H1 (cell line): ENCODE measurements at regions not wholly inside any gene's neighbourhood (a gene's known extent, or its start where the extent isn't known, plus 50 kb on each side); places are given as distances from the start of the nearest gene placed in this dataset.

Source experiments
- CTCF ChIA-PET: fragments of 300-600 bp; sonication (Branson Sonifier 250); formaldehyde crosslinking; loops from one replicate; lab custom pipeline; 2021; ENCODE audit not compliant: partially characterized antibody; lab: Charles Lee
- POLR2A ChIA-PET: fragments of 300-600 bp; sonication (Branson Sonifier 250); formaldehyde crosslinking; loops from one replicate; lab custom pipeline; 2021; ENCODE audit warnings: inconsistent platforms; ENCODE audit not compliant: partially characterized antibody; lab: Charles Lee
- DNase-seq, 2 experiments: peaks; one replicate each; pipeline versions ENCODE4 v3.0.0 to v3.0.0-alpha.2; 2010 to 2022; ENCODE audit warnings: low spot score in 2 of 2, low read depth in 1 of 2, mixed read lengths in 1 of 2
- FAIRE-seq: peaks from 2 replicates; lab custom pipeline; 2011; peaks lifted over from hg19 to GRCh38; lab: Jason Lieb, UNC
- H2AFZ ChIP-seq: 2 replicates; pipeline ENCODE4 v1.8.1; 2012; ENCODE audit warnings: low read length, inconsistent platforms
- H2AK5ac ChIP-seq: 2 replicates; pipeline ENCODE4 v1.6.1; 2013; ENCODE audit warnings: low read depth, low read length
- H2BK120ac ChIP-seq: replicated peaks from 2 replicates; pipeline ENCODE3; 2013; ENCODE audit warnings: low read depth, low read length, inconsistent platforms
- H2BK12ac ChIP-seq: 2 replicates; pipeline ENCODE4 v1.6.1; 2013; ENCODE audit warnings: low read depth, low read length
- H2BK15ac ChIP-seq: 2 replicates; pipeline ENCODE4 v1.6.1; 2013; ENCODE audit warnings: low read length
- H2BK20ac ChIP-seq: 2 replicates; pipeline ENCODE4 v1.6.1; 2013; ENCODE audit warnings: low read length
- H2BK5ac ChIP-seq: 2 replicates; pipeline ENCODE4 v1.6.1; 2013; ENCODE audit warnings: low read depth, low read length
- H3K14ac ChIP-seq: 2 replicates; pipeline ENCODE4 v1.6.1; 2013; ENCODE audit warnings: inconsistent platforms; ENCODE audit not compliant: insufficient read length
- H3K18ac ChIP-seq: 2 replicates; pipeline ENCODE4 v1.6.1; 2013; ENCODE audit warnings: low read length; ENCODE audit errors: extremely low read depth
- H3K23ac ChIP-seq: 2 replicates; pipeline ENCODE4 v1.6.1; 2013; ENCODE audit warnings: inconsistent platforms; ENCODE audit not compliant: insufficient read length
- H3K23me2 ChIP-seq: 2 replicates; pipeline ENCODE4 v1.6.1; 2013; ENCODE audit warnings: low read depth, low read length
- H3K27ac ChIP-seq: 2 replicates; pipeline ENCODE4 v1.6.1; 2011; ENCODE audit warnings: low read depth, low read length, inconsistent platforms
- H3K27me3 ChIP-seq, 4 experiments: replicated peaks in 1 of 4; 1 replicate in 1 of 4; 2 replicates in 3 of 4; pipeline versions ENCODE4 v1.6.1 to v1.8.1; 2011 to 2013; ENCODE audit warnings: low read length in 3 of 4, mild to moderate bottlenecking in 3 of 4, inconsistent platforms in 2 of 4, mixed read lengths in 2 of 4, moderate library complexity in 1 of 4; ENCODE audit not compliant: control insufficient read depth in 3 of 4, insufficient read depth in 3 of 4; ENCODE audit errors: extremely low read depth in 1 of 4
- H3K36me3 ChIP-seq, 4 experiments: 2 replicates each; pipeline versions ENCODE4 v1.6.1 to v1.8.1; 2011 to 2013; ENCODE audit warnings: mild to moderate bottlenecking in 4 of 4, low read length in 3 of 4, moderate library complexity in 2 of 4, control low read depth in 1 of 4, inconsistent platforms in 1 of 4; ENCODE audit not compliant: insufficient read depth in 4 of 4, control insufficient read depth in 2 of 4
- H3K4ac ChIP-seq: replicated peaks from 2 replicates; pipeline ENCODE3; 2013; ENCODE audit warnings: low read length, low read depth, mixed read lengths, inconsistent platforms; ENCODE audit not compliant: insufficient read length
- H3K4me1 ChIP-seq, 4 experiments: replicated peaks in 1 of 4; 1 replicate in 1 of 4; 2 replicates in 3 of 4; pipeline versions ENCODE4 v1.6.1 to v1.8.1; 2011 to 2013; ENCODE audit warnings: low read length in 3 of 4, inconsistent platforms in 2 of 4, mixed read lengths in 1 of 4; ENCODE audit not compliant: insufficient read depth in 4 of 4, control insufficient read depth in 3 of 4
- H3K4me2 ChIP-seq, 2 experiments: 2 replicates each; pipeline versions ENCODE4 v1.6.1 to v1.8.1; 2011 to 2013; ENCODE audit warnings: low read depth in 2 of 2, low read length in 2 of 2, control low read depth in 1 of 2, inconsistent platforms in 1 of 2, mild to moderate bottlenecking in 1 of 2; ENCODE audit not compliant: insufficient read depth in 1 of 2
- H3K4me3 ChIP-seq, 4 experiments: fragments of 200-600, 300-600 bp in 1 of 4; sonication (generic), shearing (Covaris generic), sonication (Bioruptor Twin) in 1 of 4; 2 replicates each; pipeline versions ENCODE4 v1.5.1 to v1.8.1; 2011 to 2016; ENCODE audit warnings: low read length in 4 of 4, low read depth in 3 of 4, control low read depth in 2 of 4, inconsistent platforms in 2 of 4, mild to moderate bottlenecking in 2 of 4, mixed read lengths in 1 of 4, moderate library complexity in 1 of 4; ENCODE audit not compliant: insufficient read depth in 2 of 4; ENCODE audit errors: extremely low read depth in 1 of 4
- H3K56ac ChIP-seq: replicated peaks from 2 replicates; pipeline ENCODE3; 2013; ENCODE audit warnings: low read depth, mild to moderate bottlenecking, mixed read lengths, low read length, inconsistent platforms; ENCODE audit not compliant: insufficient read length
- H3K79me1 ChIP-seq: 2 replicates; pipeline ENCODE4 v1.6.1; 2013; ENCODE audit warnings: low read depth, low read length, control low read depth
- H3K79me2 ChIP-seq, 2 experiments: 2 replicates each; pipeline versions ENCODE4 v1.6.1 to v1.8.1; 2012 to 2013; ENCODE audit warnings: low read length in 2 of 2, mild to moderate bottlenecking in 2 of 2, inconsistent platforms in 1 of 2; ENCODE audit not compliant: insufficient read depth in 2 of 2, control insufficient read depth in 1 of 2
- H3K9ac ChIP-seq, 4 experiments: replicated peaks in 1 of 4; 1 replicate in 1 of 4; 2 replicates in 3 of 4; pipeline versions ENCODE4 v1.6.1 to v1.8.1; 2011 to 2013; ENCODE audit warnings: low read depth in 3 of 4, low read length in 3 of 4, control low read depth in 2 of 4, mild to moderate bottlenecking in 2 of 4, moderate library complexity in 2 of 4, inconsistent platforms in 1 of 4; ENCODE audit errors: extremely low read depth in 1 of 4
- H3K9me3 ChIP-seq, 2 experiments: 2 replicates each; pipeline versions ENCODE4 v1.6.1 to v1.8.1; 2012 to 2013; ENCODE audit warnings: mild to moderate bottlenecking in 2 of 2, moderate library complexity in 2 of 2, control low read depth in 1 of 2, inconsistent platforms in 1 of 2, low read depth in 1 of 2, low read length in 1 of 2, mixed read lengths in 1 of 2; ENCODE audit not compliant: insufficient read depth in 2 of 2
- H4K20me1 ChIP-seq, 2 experiments: replicated peaks in 1 of 2; 2 replicates each; pipeline versions ENCODE3 to v1.8.1; 2011 to 2013; ENCODE audit warnings: inconsistent platforms in 2 of 2, low read length in 2 of 2, mild to moderate bottlenecking in 1 of 2; ENCODE audit not compliant: insufficient read depth in 2 of 2, control insufficient read depth in 1 of 2
- H4K5ac ChIP-seq: 2 replicates; pipeline ENCODE4 v1.6.1; 2013; ENCODE audit warnings: low read length, low read depth, mixed read lengths, inconsistent platforms; ENCODE audit not compliant: insufficient read length
- H4K8ac ChIP-seq: 2 replicates; pipeline ENCODE4 v1.8.0; 2013; ENCODE audit warnings: mild to moderate bottlenecking, moderate library complexity, low read length, inconsistent platforms; ENCODE audit not compliant: insufficient read depth; ENCODE audit errors: extremely low read depth
- H4K91ac ChIP-seq: replicated peaks from 2 replicates; pipeline ENCODE3; 2013; ENCODE audit warnings: low read length, mixed read lengths, inconsistent platforms; ENCODE audit not compliant: insufficient read length
- ATF3 ChIP-seq: IDR thresholded peaks from 2 replicates; pipeline ENCODE4 v1.6.1; 2011; ENCODE audit warnings: low read depth, mild to moderate bottlenecking, low read length; ENCODE audit not compliant: insufficient read depth
- BACH1 ChIP-seq: IDR thresholded peaks from 2 replicates; pipeline ENCODE4 v1.6.1; 2012; ENCODE audit warnings: low read length, improper control_type of control experiment
- FOSL1 ChIP-seq: IDR thresholded peaks from 2 replicates; pipeline ENCODE4 v1.6.1; 2011; ENCODE audit warnings: mild to moderate bottlenecking, low read depth, low read length, moderate library complexity; ENCODE audit not compliant: insufficient read depth
- NANOG ChIP-seq: IDR thresholded peaks from 2 replicates; pipeline ENCODE4 v1.6.1; 2011; ENCODE audit warnings: low read length, low read depth, mild to moderate bottlenecking, inconsistent platforms; ENCODE audit not compliant: insufficient read depth, poor library complexity, severe bottlenecking
- RBBP5 ChIP-seq: IDR thresholded peaks from 2 replicates; pipeline ENCODE4 v1.7.1; 2012; ENCODE audit warnings: low read depth, mild to moderate bottlenecking, inconsistent platforms, low read length, moderate library complexity, borderline replicate concordance
- SAP30 ChIP-seq: fragments of 300-600 bp; sonication (generic); IDR thresholded peaks from 2 replicates; pipeline ENCODE4 v1.7.1; 2012; ENCODE audit warnings: low read length, moderate library complexity, mild to moderate bottlenecking, inconsistent platforms; ENCODE audit not compliant: insufficient read depth, insufficient replicate concordance
- SIRT6 ChIP-seq: IDR thresholded peaks from one replicate; pipeline ENCODE4 v1.7.1; 2012; ENCODE audit warnings: low read length, inconsistent platforms
- TAF1 ChIP-seq: IDR thresholded peaks from 2 replicates; pipeline ENCODE4 v1.6.1; 2011; ENCODE audit warnings: mild to moderate bottlenecking, low read depth, low read length
- WGBS, 2 experiments: shearing (Covaris generic) in 1 of 2; methylation state at CpG; one replicate each; pipeline versions ENCODE4 v1.1.6 to v1.1.7; 2013 to 2015; ENCODE audit warnings: low lambda C conversion rate in 2 of 2, mixed read lengths in 2 of 2, inconsistent platforms in 1 of 2, low coverage in 1 of 2, missing lambda C conversion rate in 1 of 2; ENCODE audit not compliant: insufficient replicate concordance in 2 of 2, insufficient coverage in 1 of 2, insufficient read length in 1 of 2; ENCODE audit errors: extremely low coverage in 1 of 2, missing lambda C conversion rate in 1 of 2; 5-methylcytosine and 5-hydroxymethylcytosine counted together

GRCh38 chr1:4227986-4228385 is 327.9 kb upstream of the C1orf174 start:
- no peak for DNase-seq
- no peak overlapping the region for H3K4me2 ChIP-seq
- H3K56ac ChIP-seq, result no peak overlapping the region
- CTCF ChIA-PET, result no interaction called here
- no peak overlapping the region for H3K23ac ChIP-seq
- no peak overlapping the region for H4K5ac ChIP-seq
- no peak overlapping the region for H2AFZ ChIP-seq
- no peak overlapping the region for H2BK15ac ChIP-seq
- no peak overlapping the region for H2AK5ac ChIP-seq
- H3K4me1 ChIP-seq, result no peaks in the 10 kb centered on the region
- H3K9ac ChIP-seq, result no peak overlapping the region
- H4K8ac ChIP-seq, result no peak overlapping the region
- 89% methylated on average over 12 of the region's 15 CpGs; no CpG with 5 or more reads in 1 of the 2 experiments for WGBS, 2 experiments
- no peak for FAIRE-seq
- H2BK20ac ChIP-seq, result no peak overlapping the region
- no peak overlapping the region for H3K18ac ChIP-seq
- no peak overlapping the region for H2BK5ac ChIP-seq
- H2BK12ac ChIP-seq, result no peak overlapping the region
- H3K27ac ChIP-seq, result no peak overlapping the region
- no peak overlapping the region for H3K4me3 ChIP-seq
- no peak for TF ChIP-seq ATF3
- TF ChIP-seq BACH1, result no peak
- TF ChIP-seq SIRT6, result no peak
- TF ChIP-seq TAF1, result no peak
- TF ChIP-seq FOSL1, result no peak
- no peak for TF ChIP-seq RBBP5
- TF ChIP-seq NANOG, result no peak
- TF ChIP-seq SAP30, result no peak
- H3K27me3 ChIP-seq, result no peaks in the 10 kb centered on the region
- H3K4ac ChIP-seq, result no peak overlapping the region
- no peaks in the 10 kb centered on the region for H3K79me2 ChIP-seq
- POLR2A ChIA-PET, result no interaction called here
- H3K79me1 ChIP-seq, result no peaks in the 10 kb centered on the region
- no peaks in the 10 kb centered on the region; a peak in 1 of 8 replicates for H3K36me3 ChIP-seq
- no peaks in the 10 kb centered on the region for H4K20me1 ChIP-seq
- no peak overlapping the region for H4K91ac ChIP-seq
- peaks cover 5 to 30% of the 10 kb centered on the region in 2 experiments; a peak in 3 of 4 replicates for H3K9me3 ChIP-seq
- no peaks in the 10 kb centered on the region for H3K23me2 ChIP-seq
- H2BK120ac ChIP-seq, result no peak overlapping the region
- H3K14ac ChIP-seq, result no peak overlapping the region
